CD4-positive, alpha-beta T cell (primary cell): ENCODE measurements at regions not wholly inside any gene's neighbourhood (a gene's known extent, or its start where the extent isn't known, plus 50 kb on each side); places are given as distances from the start of the nearest gene placed in this dataset.

Experiments
- ATAC-seq: fragments of 200-7000 bp; cut with Tn5 transposase; one replicate; pipeline ENCODE4 v1.10.0; 2022; ENCODE audit warnings: mild to moderate bottlenecking; ENCODE audit not compliant: poor library complexity
- CTCF ChIA-PET: fragments of 350-600 bp; sonication (Branson Sonifier 250); formaldehyde crosslinking; loops from one replicate; lab custom pipeline; 2021; ENCODE audit warnings: antibody characterized with exemption, inconsistent platforms; lab: Charles Lee
- POLR2A ChIA-PET: fragments of 350-600 bp; sonication (Branson Sonifier 250); formaldehyde crosslinking; loops from one replicate; lab custom pipeline; 2021; ENCODE audit warnings: antibody characterized with exemption, inconsistent platforms; lab: Charles Lee
- DNase-seq, 14 experiments: peaks; one replicate each; pipeline ENCODE4 v3.0.0-alpha.2; 2013 to 2020; ENCODE audit warnings: mixed read lengths in 2 of 14
- H3K27ac ChIP-seq, 2 donors: one replicate each; pipeline versions ENCODE4 v1.5.1 to v1.7.0; 2013; ENCODE audit warnings: low read length in 2 of 2, low read depth in 1 of 2, mild to moderate bottlenecking in 1 of 2
- H3K27me3 ChIP-seq, 2 experiments: 1 replicate in 1 of 2; 2 replicates in 1 of 2; pipeline versions ENCODE4 v1.6.1 to v1.7.0; 2013; ENCODE audit warnings: low read length in 2 of 2, control low read depth in 1 of 2, mild to moderate bottlenecking in 1 of 2, moderate library complexity in 1 of 2; ENCODE audit not compliant: insufficient read depth in 2 of 2, control insufficient read depth in 1 of 2
- H3K36me3 ChIP-seq: one replicate; pipeline ENCODE4 v1.6.1; 2013; ENCODE audit warnings: low read length, control low read depth; ENCODE audit not compliant: insufficient read depth
- H3K4me1 ChIP-seq: one replicate; pipeline ENCODE4 v1.6.1; 2013; ENCODE audit warnings: low read length, control low read depth; ENCODE audit not compliant: insufficient read depth
- H3K4me3 ChIP-seq: one replicate; pipeline ENCODE4 v1.5.1; 2013; ENCODE audit warnings: mild to moderate bottlenecking, low read length, moderate library complexity
- H3K9me3 ChIP-seq, 2 experiments: 1 replicate in 1 of 2; 2 replicates in 1 of 2; pipeline versions ENCODE4 v1.6.1 to v1.7.0; 2013; ENCODE audit warnings: low read length in 2 of 2, mild to moderate bottlenecking in 2 of 2, control low read depth in 1 of 2, moderate library complexity in 1 of 2; ENCODE audit not compliant: control insufficient read depth in 1 of 2, insufficient read depth in 1 of 2
- H3K27ac Mint-ChIP-seq: one replicate; pipeline ENCODE4 v1.8.0; 2020; ENCODE audit warnings: mixed read lengths
- H3K27me3 Mint-ChIP-seq: one replicate; pipeline ENCODE4 v1.8.0; 2021; ENCODE audit warnings: mixed read lengths
- H3K36me3 Mint-ChIP-seq: one replicate; pipeline ENCODE4 v1.8.0; 2021; ENCODE audit warnings: low read depth, mixed read lengths
- H3K4me1 Mint-ChIP-seq: one replicate; pipeline ENCODE4 v1.8.0; 2021; ENCODE audit warnings: low read depth, mixed read lengths
- H3K4me3 Mint-ChIP-seq: one replicate; pipeline ENCODE4 v1.8.0; 2020; ENCODE audit warnings: mild to moderate bottlenecking, mixed read lengths
- H3K9me3 Mint-ChIP-seq: one replicate; pipeline ENCODE4 v1.8.0; 2020; ENCODE audit warnings: mixed read lengths
- intact Hi-C, 2 experiments: fragments of 100-400 bp; cut with DNase I in 1 of 2; cut with micrococcal nuclease in 1 of 2; formaldehyde crosslinking; loops; one replicate each; pipeline versions ENCODE4 v1.15.1 to v1.9.0; 2023 to 2025; cut with DNase I, micrococcal nuclease
- TF ChIP-seq, protein P1 (sequence below): fragments of 200-600 bp; IDR thresholded peaks from one replicate; pipeline ENCODE4 v1.8.0; 2022; ENCODE audit warnings: antibody characterized with exemption, mild to moderate bottlenecking

DNA sequence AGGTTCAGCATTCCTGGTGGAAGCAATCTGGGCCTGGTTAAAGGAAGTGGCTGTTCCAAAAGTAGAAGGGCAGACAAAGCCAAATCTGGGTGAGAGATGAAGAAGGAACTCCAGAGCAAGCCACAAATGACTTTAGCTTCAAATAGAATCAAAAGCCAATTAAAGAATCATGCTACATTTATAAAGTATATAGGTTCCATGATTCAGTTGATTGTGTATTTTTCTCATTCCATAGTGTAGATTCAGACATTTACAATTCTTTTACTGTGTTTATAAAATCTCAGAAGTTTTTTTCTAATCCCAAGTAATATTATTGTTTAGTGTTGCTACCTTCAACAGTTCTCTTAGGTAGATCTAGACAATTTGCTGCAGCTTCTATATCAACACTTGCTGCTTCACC lies 262.0 kb downstream of the PLK2 start:
- ATAC-seq = no peak
- Mint-ChIP-seq H3K27me3 (no peaks in the 10 kb centered on the region), H3K4me3 (no peak overlapping the region), H3K27ac (no peak overlapping the region), H3K4me1 (no peaks in the 10 kb centered on the region), H3K36me3 (no peaks in the 10 kb centered on the region), H3K9me3 (peaks cover 1% of the 10 kb centered on the region)
- H3K27ac ChIP-seq = no peak overlapping the region
- ChIA-PET POLR2A (no interaction called here), CTCF (no interaction called here)
- no peaks in the 10 kb centered on the region for H3K9me3 ChIP-seq
- H3K27me3 ChIP-seq = no peaks in the 10 kb centered on the region
- no peak for DNase-seq
- H3K4me3 ChIP-seq = no peak overlapping the region
- no peaks in the 10 kb centered on the region for H3K36me3 ChIP-seq
- no peaks in the 10 kb centered on the region for H3K4me1 ChIP-seq
- intact Hi-C loops = no loop called here
- TF ChIP-seq, protein P1, sequence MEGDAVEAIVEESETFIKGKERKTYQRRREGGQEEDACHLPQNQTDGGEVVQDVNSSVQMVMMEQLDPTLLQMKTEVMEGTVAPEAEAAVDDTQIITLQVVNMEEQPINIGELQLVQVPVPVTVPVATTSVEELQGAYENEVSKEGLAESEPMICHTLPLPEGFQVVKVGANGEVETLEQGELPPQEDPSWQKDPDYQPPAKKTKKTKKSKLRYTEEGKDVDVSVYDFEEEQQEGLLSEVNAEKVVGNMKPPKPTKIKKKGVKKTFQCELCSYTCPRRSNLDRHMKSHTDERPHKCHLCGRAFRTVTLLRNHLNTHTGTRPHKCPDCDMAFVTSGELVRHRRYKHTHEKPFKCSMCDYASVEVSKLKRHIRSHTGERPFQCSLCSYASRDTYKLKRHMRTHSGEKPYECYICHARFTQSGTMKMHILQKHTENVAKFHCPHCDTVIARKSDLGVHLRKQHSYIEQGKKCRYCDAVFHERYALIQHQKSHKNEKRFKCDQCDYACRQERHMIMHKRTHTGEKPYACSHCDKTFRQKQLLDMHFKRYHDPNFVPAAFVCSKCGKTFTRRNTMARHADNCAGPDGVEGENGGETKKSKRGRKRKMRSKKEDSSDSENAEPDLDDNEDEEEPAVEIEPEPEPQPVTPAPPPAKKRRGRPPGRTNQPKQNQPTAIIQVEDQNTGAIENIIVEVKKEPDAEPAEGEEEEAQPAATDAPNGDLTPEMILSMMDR = no peak

DNA sequence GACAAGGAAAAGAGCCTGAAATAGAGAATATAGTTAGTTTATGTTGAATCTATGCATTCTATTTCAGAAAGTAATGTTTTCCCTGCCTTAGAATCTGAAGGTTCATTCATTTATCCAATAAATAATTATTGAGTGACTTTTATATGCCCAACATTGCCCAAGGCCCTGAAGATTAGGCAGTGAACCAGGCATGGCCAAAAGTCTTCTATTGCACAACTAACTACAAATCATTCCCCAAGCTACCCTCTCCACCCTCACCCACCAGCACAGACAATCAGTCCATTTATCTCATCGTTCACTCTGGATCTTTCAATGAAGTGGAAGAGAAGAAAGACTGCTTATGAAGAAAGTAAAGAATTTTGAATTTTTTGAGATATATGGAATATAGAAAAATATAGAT lies 268.4 kb downstream of the PLK2 start:
- Mint-ChIP-seq H3K4me3 (no peak overlapping the region), H3K4me1 (no peaks in the 10 kb centered on the region), H3K9me3 (peaks cover 1% of the 10 kb centered on the region), H3K27me3 (peaks cover 12% of the 10 kb centered on the region), H3K27ac (no peak overlapping the region), H3K36me3 (no peaks in the 10 kb centered on the region)
- TF ChIP-seq, protein P1 = no peak
- no peak for DNase-seq
- Histone ChIP-seq H3K36me3 (no peaks in the 10 kb centered on the region), H3K27ac (no peak overlapping the region), H3K4me3 (no peak overlapping the region), H3K27me3 (no peaks in the 10 kb centered on the region), H3K9me3 (no peaks in the 10 kb centered on the region), H3K4me1 (no peaks in the 10 kb centered on the region)
- POLR2A ChIA-PET = no interaction called here
- intact Hi-C loops = no loop called here
- no peak for ATAC-seq
- CTCF ChIA-PET = no interaction called here

DNA sequence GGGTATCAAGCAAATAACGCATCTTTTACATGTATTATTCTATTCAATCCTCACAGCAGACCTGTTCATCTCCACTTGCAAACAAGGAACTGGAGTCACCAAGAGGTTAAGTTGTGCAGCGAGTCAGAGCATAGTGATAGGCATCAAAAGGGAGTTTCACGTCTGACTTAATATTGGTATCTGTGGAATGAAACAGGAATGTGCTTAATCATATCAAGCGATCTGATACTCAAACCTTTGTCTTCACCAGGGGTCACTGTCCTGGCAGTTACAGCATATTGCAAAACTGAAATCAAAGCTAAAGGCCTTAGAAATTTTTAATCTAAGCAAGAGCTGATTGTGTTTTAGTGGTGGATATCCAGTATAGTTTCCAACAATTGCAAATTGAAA lies 271.6 kb downstream of the PLK2 start:
- ChIA-PET CTCF (no interaction called here), POLR2A (no interaction called here)
- DNase-seq (no peak), ATAC-seq (no peak)
- no peaks in the 10 kb centered on the region for H3K4me1 ChIP-seq
- H3K27me3 ChIP-seq = no peaks in the 10 kb centered on the region
- Mint-ChIP-seq H3K27ac (no peak overlapping the region), H3K4me3 (no peak overlapping the region), H3K9me3 (no peaks in the 10 kb centered on the region), H3K27me3 (peaks cover 12% of the 10 kb centered on the region), H3K36me3 (no peaks in the 10 kb centered on the region), H3K4me1 (no peaks in the 10 kb centered on the region)
- no peak overlapping the region for H3K4me3 ChIP-seq
- intact Hi-C loops = no loop called here
- H3K36me3 ChIP-seq = no peaks in the 10 kb centered on the region
- no peak overlapping the region for H3K27ac ChIP-seq
- TF ChIP-seq, protein P1 = no peak
- no peaks in the 10 kb centered on the region for H3K9me3 ChIP-seq
